GM12872 (cell line): ENCODE measurements at regions not wholly inside any gene's neighbourhood (a gene's known extent, or its start where the extent isn't known, plus 50 kb on each side); places are given as distances from the start of the nearest gene placed in this dataset.

Experiments
- CTCF ChIP-seq: IDR thresholded peaks from 3 replicates; pipeline ENCODE4 v1.5.1; 2011; ENCODE audit warnings: low read depth, mild to moderate bottlenecking, low read length, moderate library complexity; ENCODE audit not compliant: insufficient read depth

GRCh38 chr1:191977874-191978506 is 180.3 kb upstream of the RGS18 start:
- TF ChIP-seq CTCF = no peak

- TF ChIP-seq CTCF = no peak
Measured at GRCh38 chr1:191984856-191985255, 173.4 kb upstream of the RGS18 start.

- TF ChIP-seq CTCF = no peak
Measured at GRCh38 chr1:191992118-191992517, 166.1 kb upstream of the RGS18 start.

- no peak for TF ChIP-seq CTCF
Measured at GRCh38 chr1:191993549-191993948, 164.7 kb upstream of the RGS18 start.

GRCh38 chr1:192002063-192002462 is 156.2 kb upstream of the RGS18 start:
- no peak for TF ChIP-seq CTCF

GRCh38 chr1:192003295-192004077 is 154.8 kb upstream of the RGS18 start:
- TF ChIP-seq CTCF = no peak

- no peak for TF ChIP-seq CTCF
Measured at GRCh38 chr1:192005976-192006375, 152.3 kb upstream of the RGS18 start.
